NCI-H1694 treated with DMSO at 0.1 percent for 48 hours (cell line): ENCODE measurements at regions not wholly inside any gene's neighbourhood (a gene's known extent, or its start where the extent isn't known, plus 50 kb on each side); places are given as distances from the start of the nearest gene placed in this dataset.

Experiments
- DNase-seq: peaks from one replicate; lab custom pipeline; 2025; lab: John Stamatoyannopoulos, UW

DNA sequence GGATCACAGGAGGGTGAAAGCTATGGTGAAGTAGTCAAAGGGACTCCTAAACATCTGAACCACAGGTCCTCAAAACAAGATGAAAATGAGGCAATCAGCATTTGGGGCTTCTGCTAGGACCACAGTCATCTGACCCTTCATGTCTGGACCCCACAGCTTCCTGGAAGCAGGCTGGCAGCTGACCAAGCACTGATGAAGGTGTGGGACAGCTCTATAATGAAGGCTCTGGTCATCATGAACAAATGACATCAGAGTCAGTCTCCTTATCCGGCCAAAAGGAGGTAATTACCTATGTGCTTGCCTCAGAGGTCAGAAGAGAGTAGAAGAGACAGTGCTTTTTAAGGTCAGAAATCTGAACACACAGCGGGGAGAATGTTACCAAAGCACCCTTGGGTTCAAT lies 101.2 kb upstream of the GNAO1 start:
- no peak for DNase-seq

DNA sequence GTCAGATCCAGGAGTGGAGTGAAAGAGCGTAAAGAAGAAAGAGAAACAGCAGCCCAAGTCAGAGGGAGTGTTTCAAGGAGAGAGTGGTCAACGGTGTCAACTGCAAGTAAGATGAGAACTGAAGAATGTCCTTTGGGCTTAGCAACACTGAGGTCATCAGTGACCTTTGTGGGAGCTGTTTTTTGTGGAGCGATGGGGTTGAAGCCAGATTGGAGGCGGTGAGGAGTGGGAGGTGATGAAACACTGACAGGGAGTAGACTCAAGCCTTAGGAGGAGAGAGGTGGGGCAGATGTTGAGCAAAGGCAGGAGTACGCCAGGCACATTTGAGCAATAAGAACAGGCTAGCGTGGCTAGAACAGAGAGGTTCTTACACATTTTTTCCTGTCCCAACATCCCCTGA lies 103.7 kb upstream of the GNAO1 start:
- DNase-seq, result no peak

DNA sequence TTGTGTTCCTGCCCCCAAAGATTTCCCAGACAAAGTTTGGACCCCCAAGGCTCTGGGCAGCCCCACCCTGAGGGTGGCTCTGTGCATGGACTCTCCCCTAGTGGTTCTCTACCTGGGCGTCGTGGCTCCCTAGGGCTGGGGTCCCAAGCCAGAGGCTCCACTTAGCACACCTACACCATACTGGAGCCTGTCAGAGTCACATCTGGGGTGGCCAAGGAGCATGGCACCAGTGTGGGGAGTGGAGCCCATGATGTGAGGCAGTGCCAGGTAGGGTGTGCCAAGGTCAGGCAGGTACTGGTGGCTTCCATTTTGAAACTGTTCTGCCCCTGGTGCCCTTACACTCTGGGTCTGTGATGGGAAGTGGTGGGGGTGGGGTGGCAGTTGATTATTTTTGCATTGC lies 109.9 kb upstream of the GNAO1 start:
- no peak for DNase-seq

DNA sequence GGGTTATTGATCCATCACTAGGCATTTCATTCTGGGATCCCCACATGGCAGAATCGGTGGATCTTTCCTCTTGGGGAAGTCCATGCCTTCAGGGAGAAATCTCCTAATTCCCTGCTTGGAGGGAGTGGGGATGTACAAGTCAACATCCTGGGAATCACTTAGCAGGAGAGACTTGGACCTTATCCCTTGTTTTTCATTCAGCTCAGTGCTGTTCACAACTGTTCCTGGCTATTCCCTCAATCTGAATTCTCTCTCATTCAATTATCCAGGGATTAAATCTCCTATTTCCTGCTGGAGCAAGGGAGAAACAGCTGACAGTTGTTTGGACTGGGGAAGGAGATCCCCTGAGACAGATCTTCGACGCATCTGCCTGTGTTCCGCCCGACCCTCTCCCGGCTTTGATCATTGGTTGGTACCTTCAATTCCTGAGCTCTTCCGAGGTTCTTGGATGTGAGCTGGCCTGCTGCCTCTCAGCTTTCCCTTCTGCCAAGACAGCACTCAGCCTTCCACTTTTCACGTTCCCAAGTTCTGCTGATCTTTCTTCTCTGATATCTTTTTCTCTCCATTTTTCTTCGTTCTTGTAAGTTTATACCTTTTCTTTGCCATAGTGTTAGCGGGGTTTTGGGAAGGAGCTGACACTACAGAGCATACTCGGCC lies 115.4 kb upstream of the GNAO1 start:
- DNase-seq, result no peak

DNA sequence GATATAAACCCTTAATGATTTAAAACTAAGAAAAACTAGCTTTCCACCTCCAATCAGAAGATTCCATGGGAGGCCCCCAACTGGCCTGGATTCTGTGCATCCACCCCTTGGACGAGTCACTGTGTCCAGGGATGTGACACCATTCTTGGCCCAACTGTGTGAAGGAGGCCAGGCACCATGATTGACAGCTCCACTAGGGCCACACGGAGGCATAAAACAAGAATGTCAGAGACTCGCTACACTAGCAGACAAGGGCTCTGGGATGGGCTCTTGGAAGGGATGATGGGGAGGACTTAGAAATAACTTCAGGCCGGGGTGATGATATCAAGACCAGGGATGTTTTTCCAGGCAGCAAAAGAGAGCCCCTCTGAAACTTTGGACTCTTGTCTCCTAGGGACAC lies 117.8 kb upstream of the GNAO1 start:
- DNase-seq, result no peak

DNA sequence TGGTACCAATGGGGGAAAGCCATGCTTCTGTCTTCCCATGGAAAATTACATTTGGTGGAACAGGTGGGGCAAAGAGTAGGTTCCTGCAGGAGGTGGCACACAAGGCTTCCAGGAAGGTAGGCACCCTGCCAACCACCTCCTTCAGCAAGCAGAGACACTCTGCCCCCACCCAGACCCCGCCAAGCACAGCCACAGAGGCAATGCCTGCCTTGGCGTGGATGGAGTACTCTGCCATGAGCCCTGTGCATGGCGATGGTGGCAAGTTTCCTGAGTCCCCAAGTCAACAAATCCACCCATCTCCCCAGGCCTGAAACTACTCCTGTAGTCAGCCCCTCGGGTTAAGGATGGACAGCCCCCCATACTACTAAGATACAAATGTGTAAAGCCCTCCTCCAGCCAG lies 119.2 kb upstream of the GNAO1 start:
- DNase-seq, result no peak

DNA sequence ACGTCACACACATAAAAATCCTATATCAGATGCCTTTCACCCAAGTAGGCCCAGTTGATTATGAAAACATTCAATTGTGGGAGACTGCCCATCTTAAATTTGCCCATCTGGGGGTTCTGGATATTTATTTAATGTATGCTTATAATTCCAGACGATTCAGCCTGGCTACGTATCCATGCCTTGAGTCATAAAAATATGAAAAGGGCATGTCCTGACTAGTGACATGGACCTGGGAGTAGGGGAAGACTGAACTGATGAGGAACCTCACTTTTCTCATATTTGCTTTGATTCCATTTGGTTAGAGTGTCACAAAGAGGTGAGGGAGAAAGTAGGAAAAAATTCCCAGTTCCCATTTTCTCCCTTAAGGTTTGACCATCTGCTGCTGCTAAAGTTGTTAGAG lies 122.5 kb upstream of the GNAO1 start:
- no peak for DNase-seq

DNA sequence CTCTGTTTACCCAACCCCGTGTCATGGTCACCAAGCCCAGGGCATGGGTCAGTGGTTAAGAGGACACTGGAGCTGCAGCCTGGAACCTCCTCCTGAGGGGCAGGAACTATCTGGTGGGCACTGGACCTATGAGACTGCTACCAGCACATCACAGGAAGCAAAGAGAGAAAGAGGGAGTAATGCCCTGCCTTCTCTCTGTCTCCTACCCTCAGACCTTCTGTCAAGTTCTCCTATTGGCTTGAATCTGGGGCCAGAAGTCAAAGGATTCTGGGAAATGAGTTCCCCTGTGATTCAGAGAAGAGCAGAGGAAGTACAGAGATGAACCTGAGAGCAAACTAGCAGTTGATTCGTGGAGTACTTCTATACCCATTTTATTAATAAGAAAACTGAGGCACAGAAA lies 123.0 kb upstream of the GNAO1 start:
- no peak for DNase-seq

DNA sequence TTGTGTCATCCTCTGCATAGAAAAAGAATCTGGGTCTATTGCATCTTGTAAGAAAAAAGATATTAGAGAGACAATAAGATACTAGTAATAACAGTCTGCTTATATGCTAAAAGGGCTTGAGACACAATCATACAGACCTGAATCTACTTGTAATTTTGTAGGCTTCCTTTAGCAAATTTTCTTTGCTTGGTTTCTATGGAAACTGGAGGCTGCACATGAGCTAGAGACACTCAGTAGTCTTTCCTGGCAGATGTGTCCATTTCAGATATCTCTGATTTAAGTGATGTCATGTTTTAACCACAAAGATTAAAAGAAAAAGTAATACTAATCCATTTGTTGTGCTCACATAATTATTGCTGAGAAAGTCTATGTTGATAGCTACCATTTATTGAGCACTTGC lies 123.9 kb upstream of the GNAO1 start:
- no peak for DNase-seq

DNA sequence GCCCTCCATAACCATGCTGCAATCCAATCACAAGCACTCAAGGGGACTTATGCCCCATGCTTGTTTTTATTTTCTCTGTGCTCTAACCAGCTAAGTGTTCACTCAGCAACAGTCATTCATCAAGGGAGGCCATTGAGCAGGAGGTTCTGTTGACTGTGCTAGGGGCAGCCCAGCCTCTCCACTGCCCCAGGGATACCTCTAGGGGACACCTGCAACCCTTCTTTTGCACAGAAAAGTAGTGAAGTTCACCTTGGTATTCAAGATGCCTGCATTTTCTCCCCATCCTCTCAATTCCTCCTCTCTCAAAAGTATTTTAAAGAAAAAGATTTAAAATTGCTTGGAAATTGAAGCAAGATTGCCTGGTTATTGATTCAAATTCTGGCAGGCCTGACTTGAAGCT lies 124.7 kb upstream of the GNAO1 start:
- DNase-seq, result no peak

DNA sequence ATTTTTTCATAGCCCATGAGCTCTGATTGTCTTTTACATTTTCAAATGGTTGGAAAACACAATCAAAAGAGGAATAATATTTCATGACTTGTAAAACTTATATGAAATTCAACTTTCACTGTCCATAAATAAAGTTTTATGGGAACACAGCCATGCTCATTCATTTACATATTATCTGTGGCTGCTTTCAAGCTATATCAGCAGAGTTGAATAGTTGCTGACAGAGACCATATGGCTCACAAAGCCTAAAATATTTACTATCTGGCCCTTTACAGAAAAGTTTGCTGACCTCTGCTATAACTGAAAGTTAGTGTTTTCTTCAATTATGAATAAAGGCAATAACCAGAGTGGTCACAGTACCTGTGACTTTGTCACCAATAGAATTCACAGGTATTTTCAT lies 128.2 kb upstream of the GNAO1 start:
- DNase-seq, result no peak

DNA sequence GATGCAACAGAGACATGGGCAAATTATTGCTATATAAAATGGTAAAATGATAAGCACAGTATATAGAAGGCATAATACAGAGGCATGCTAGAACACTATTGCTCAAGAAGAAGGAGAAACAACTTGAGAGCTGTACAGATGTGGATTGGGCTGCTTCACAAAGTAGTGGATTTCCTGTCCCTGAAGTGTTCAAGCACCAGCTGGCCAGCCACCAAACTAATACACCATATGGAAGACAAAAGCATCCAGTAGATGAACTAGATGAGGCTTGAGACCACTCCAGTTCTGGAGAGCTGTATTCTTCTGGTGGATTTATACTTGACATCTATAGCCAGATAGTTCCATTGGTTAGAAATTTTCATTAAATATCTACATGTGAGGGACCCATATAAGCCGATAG lies 134.1 kb upstream of the GNAO1 start:
- peak; percentile 30 for DNase-seq

DNA sequence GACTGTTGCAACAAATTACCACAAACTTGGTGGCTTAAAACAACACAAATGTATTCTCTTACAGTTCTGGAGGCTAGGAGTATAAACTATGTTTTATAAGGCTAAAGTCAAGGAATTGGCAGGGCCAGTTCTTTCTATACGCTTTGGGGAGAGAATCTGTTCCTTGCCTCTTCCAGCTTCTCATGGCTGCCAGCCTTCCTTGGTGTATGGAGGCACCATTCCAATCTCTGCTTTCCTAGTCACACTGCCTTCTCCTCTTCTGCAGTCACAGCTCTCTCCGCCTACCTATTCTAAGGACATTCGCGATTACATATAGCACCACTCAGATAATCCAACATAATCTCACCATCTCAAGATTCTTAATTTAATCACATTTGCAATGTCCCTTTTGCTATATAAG lies 140.4 kb upstream of the GNAO1 start:
- DNase-seq, result no peak

DNA sequence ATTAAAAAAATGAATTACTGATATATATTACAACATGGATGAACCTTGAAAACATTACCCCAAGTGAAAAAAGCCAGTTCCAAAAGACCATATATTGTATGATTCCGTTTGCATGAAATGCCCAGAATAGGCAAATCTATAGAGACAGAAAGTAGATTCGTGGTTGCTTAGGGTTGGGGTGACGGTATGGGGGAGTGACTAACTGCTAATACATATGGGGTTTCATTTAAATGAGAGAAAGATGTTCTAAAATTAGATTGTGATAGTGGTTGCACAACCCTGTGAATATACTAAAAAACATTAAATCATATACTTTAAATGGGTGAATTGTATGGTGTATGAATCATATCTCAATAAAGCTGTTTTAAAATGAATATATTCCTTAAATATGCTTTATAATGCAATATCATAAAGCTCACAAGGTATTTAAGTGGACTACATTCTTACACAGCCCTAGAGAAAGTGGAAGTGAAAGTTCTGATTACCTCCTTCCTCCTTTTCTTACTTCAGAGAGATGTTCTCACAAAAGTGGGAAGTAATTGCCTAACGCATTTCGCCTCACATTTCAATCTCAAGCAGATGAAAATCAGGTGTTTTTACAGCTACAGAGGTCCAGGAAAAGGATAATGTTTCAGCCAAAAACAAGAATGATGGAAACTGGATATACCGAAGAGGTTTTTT lies 142.7 kb upstream of the GNAO1 start:
- no peak for DNase-seq

DNA sequence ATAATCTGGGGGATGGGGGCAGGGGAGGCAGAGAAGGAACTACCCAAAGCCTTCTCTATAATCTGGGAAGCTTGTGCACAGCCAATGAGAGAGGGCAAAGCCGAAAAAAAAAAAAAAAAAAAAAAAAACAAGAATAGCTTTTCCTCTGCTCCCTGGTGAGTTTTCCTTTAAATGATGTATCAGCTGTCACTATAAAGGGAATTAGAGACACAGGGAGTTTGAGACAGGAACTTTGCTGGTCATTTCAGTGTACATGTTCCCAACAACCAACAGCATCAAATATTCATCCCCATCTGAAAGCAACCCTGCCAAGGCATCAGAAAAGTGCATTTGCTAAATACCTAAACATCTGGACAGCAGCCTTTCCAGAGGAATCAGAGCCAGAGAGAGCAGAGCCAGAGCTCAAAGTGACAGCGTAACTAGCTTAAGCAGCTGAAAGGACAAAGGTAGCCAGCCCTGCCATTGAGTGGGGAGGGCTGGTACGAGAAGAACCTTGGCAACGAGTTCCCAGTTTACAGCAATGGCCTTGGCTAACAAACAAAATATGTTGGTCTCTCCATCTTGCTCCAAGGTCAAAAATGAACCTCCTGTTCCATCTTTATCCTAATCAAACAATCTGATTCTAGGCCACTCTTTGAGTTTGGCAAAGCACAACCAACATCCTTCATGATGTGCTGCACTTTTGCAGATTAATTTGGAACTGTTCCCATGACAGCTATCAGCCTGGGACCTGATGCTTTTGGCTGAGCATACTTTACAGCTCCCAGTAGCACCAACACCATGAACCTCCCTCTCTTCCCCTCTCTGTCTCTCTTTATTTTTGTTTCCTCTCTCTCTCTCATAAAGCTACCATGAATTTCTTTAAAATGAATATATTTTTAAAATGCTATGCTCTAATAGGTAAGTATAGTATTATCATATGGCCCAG lies 143.7 kb upstream of the GNAO1 start:
- peak; percentile 36 for DNase-seq

DNA sequence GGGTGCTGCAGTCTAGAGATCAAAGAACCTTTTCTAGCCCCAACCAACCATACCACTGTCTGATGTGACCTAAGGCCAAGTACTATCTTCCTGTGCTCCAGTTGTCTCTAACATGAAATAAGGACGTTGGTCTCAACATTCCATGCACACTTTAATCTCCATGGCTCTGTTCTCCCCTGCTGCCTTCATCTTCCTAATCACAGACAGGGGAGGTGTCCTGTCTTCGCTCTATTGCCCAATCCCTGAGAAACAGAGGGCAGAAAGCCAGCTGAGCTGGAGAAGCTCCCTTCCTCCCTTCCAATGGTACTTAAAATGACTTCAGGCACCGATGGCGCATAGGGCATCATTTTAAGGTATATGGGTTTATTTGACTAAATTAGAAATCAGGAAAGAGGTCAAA lies 148.9 kb upstream of the GNAO1 start:
- no peak for DNase-seq

DNA sequence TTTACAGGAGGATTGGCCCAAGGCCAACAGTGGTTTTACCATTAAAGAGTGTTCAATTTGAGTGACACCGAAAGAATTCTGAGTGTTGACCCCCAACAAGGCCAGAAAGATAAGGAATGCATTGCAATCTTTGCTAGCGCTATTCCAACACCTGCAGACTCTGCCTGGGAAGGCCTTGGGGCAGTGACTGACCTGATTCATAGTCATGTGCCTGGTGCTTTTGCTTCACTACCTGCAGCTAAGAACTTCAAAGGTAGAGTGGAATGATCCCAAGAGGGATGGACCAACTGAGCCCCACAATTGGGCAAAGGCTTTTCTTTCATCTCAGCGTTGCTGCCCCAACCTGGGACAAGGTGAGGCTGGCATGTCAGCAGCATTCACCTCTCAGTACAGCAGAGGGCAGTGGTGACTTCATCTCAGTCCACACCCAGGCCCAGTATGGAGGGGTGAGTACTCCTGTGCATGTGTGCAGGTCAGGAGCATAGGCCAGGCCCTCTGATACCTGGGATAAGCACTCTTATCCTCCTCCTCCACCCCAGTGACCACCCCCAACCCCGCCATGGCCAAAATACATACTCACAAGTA lies 149.6 kb upstream of the GNAO1 start:
- DNase-seq, result peak; percentile 29

DNA sequence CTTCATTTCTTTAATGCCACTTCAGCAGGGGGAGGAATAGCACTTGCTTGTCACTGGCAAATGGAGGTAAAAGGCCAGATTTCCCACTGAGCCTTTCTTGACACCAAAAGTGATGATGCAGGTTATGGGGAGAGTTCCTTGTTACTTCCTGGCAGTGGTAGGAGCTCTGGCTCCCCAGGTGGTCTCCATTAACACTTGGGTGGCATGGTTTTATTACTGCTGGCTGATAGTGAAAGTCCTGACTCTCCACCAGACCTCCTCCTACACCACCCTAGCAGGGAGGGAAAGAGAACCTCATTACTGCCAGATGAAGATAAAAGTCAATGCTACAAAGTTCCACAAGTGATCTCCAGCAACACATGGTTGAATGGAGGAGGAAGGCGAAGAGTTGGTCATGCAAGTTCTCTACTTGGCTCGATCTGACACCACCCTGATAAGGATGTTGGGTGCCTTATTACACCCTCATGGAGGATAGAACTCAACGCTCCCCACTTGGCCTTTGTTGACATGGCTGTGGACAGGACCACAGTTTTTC lies 152.7 kb upstream of the GNAO1 start:
- DNase-seq, result no peak

DNA sequence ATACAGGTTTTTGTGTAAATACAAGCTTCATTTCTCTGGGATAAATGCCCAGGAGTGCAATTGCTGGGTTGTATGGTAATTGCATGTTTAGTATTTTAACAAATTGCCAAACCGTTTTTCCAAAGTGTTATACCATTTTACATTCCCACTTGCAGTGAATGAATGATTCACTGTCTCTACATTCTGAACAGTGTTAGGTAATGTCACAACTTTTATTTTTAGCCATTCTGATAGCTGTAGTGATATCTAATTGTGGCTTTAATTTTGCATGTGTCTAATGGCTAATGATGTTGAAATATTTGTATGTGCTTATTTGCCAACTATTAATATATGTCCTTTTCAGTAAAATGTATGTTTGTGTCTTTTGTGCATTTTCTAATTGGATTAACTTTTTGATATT lies 156.9 kb upstream of the CES5A start:
- no peak for DNase-seq

DNA sequence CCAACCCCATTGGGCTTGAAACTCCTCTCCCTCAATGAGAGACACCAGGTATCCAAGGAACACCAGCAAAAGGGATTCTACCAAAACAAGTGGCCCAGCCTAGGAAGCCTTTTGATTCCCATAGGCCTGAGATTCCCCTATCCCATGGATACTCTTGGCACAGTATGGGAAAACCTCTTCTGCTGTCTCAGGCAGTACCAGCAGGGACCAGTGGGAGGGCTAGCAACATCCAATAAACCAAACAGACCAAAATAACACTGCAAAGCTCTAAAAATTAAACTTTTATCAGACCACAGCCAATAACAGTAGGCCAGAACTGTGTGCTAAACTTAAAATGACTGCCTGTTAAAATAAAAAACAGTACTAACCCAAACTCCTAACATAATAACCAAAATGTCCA lies 153.9 kb upstream of the CES5A start:
- no peak for DNase-seq

DNA sequence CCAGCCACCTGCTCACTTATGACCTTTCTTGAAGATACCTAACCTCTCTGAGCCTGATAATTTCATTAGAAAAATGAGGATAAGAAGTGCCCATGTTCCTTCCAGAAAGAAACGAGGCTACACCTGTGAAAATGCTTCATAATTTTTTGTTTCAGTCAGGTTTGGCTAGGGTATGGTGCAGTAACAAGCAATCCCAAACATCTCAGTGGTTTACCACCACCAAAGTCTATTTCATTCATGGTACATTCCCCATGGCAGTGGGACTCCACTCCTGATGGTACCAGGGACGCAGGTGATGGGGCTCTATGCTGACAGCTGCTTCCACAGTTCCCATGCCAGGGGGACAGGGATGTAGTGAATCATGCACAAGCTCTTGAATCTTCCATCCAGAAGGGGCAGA lies 147.6 kb upstream of the CES5A start:
- DNase-seq, result no peak

DNA sequence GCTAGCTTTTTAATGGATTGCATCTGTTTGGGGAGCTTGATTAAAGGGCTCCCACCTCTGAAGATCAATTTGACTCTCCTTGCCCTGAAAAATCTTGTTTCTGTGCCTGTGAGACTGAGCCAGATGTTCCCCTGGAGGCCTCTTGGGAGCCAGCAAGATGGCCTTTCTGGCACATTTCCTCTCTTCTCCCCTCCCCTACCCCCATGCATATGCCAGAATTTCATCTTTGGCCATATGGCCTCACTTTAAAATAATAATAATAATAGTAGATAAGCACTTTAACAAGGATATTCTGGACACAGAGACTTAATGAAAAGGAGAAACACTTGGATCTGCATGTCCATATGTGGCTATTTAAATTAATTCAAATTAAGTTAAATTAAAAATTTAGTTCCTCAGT lies 144.1 kb upstream of the CES5A start:
- DNase-seq, result peak; percentile 86
